Astrocyte (in vitro differentiated cells and primary cell): ENCODE measurements at regions not wholly inside any gene's neighbourhood (a gene's known extent, or its start where the extent isn't known, plus 50 kb on each side); places are given as distances from the start of the nearest gene placed in this dataset.

Experiments
- DNase-seq: peaks from one replicate; pipeline ENCODE4 v3.0.0-alpha.2; 2010; ENCODE audit warnings: low read depth
- FAIRE-seq: peaks from 2 replicates; lab custom pipeline; 2011; peaks lifted over from hg19 to GRCh38; lab: Jason Lieb, UNC
- H2AFZ ChIP-seq: 2 replicates; pipeline ENCODE4 v1.6.0; 2012; ENCODE audit warnings: low read depth, low read length, inconsistent platforms
- H3K27ac ChIP-seq: 2 replicates; pipeline ENCODE4 v1.5.1; 2011; ENCODE audit warnings: low read depth, low read length, inconsistent platforms
- H3K27me3 ChIP-seq: 2 replicates; pipeline ENCODE4 v1.6.0; 2011; ENCODE audit warnings: low read length, inconsistent platforms; ENCODE audit not compliant: insufficient read depth
- H3K36me3 ChIP-seq: 2 replicates; pipeline ENCODE4 v1.5.1; 2011; ENCODE audit warnings: low read length, inconsistent platforms; ENCODE audit not compliant: insufficient read depth
- H3K4me1 ChIP-seq: 2 replicates; pipeline ENCODE4 v1.5.1; 2011; ENCODE audit warnings: low read length, inconsistent platforms; ENCODE audit not compliant: insufficient read depth
- H3K4me2 ChIP-seq: 2 replicates; pipeline ENCODE4 v1.6.0; 2012; ENCODE audit warnings: low read length, inconsistent platforms
- H3K4me3 ChIP-seq: 2 replicates; pipeline ENCODE4 v1.5.1; 2011; ENCODE audit warnings: low read depth, mild to moderate bottlenecking, low read length, inconsistent platforms; ENCODE audit not compliant: insufficient read depth
- H3K79me2 ChIP-seq: 2 replicates; pipeline ENCODE4 v1.6.0; 2012; ENCODE audit warnings: mild to moderate bottlenecking, low read length, inconsistent platforms; ENCODE audit not compliant: insufficient read depth
- H3K9ac ChIP-seq: 2 replicates; pipeline ENCODE4 v1.6.0; 2012; ENCODE audit warnings: mild to moderate bottlenecking, low read length, inconsistent platforms
- H3K9me3 ChIP-seq: 2 replicates; pipeline ENCODE4 v1.5.1; 2012; ENCODE audit warnings: low read depth, mild to moderate bottlenecking, low read length, inconsistent platforms; ENCODE audit not compliant: insufficient read depth
- H4K20me1 ChIP-seq: 2 replicates; pipeline ENCODE4 v1.6.0; 2012; ENCODE audit warnings: low read length, inconsistent platforms; ENCODE audit not compliant: insufficient read depth
- H3K27ac Mint-ChIP-seq: one replicate; pipeline ENCODE4 v1.8.0; 2021; ENCODE audit warnings: mild to moderate bottlenecking, mixed read lengths; ENCODE audit not compliant: unreplicated experiment
- H3K27me3 Mint-ChIP-seq: one replicate; pipeline ENCODE4 v1.8.0; 2021; ENCODE audit warnings: low read depth, mixed read lengths; ENCODE audit not compliant: unreplicated experiment
- H3K36me3 Mint-ChIP-seq: one replicate; pipeline ENCODE4 v1.8.0; 2021; ENCODE audit warnings: low read depth, mixed read lengths; ENCODE audit not compliant: unreplicated experiment
- H3K4me1 Mint-ChIP-seq: one replicate; pipeline ENCODE4 v1.8.0; 2021; ENCODE audit warnings: low read depth, mixed read lengths; ENCODE audit not compliant: unreplicated experiment
- H3K4me3 Mint-ChIP-seq: one replicate; pipeline ENCODE4 v1.8.0; 2021; ENCODE audit warnings: mild to moderate bottlenecking, moderate library complexity, mixed read lengths; ENCODE audit not compliant: unreplicated experiment
- H3K9me3 Mint-ChIP-seq: one replicate; pipeline ENCODE4 v1.8.0; 2021; ENCODE audit warnings: mild to moderate bottlenecking, mixed read lengths; ENCODE audit not compliant: unreplicated experiment
- CTCF ChIP-seq: IDR thresholded peaks from 2 replicates; pipeline ENCODE4 v1.5.1; 2011; ENCODE audit warnings: low read depth, mild to moderate bottlenecking, inconsistent platforms, low read length, moderate library complexity; ENCODE audit not compliant: insufficient read depth
- EZH2 ChIP-seq: IDR thresholded peaks from 2 replicates; pipeline ENCODE4 v1.6.1; 2012; ENCODE audit warnings: mild to moderate bottlenecking, low read length, inconsistent platforms; ENCODE audit not compliant: insufficient read depth

- H3K9ac ChIP-seq = no peak overlapping the region
- FAIRE-seq = no peak
- peaks cover 4% of the 10 kb centered on the region for H3K36me3 Mint-ChIP-seq
- H3K4me2 ChIP-seq = no peak overlapping the region
- no peak overlapping the region for H2AFZ ChIP-seq
- H3K27ac Mint-ChIP-seq = no peak overlapping the region
- no peaks in the 10 kb centered on the region for H3K36me3 ChIP-seq
- peaks cover 28% of the 10 kb centered on the region for H3K4me1 Mint-ChIP-seq
- no peak overlapping the region for H3K4me3 Mint-ChIP-seq
- no peaks in the 10 kb centered on the region for H4K20me1 ChIP-seq
- no peaks in the 10 kb centered on the region for H3K9me3 ChIP-seq
- H3K9me3 Mint-ChIP-seq = peaks cover 9% of the 10 kb centered on the region
- TF ChIP-seq CTCF (no peak), EZH2 (no peak)
- H3K27me3 ChIP-seq = no peaks in the 10 kb centered on the region
- H3K4me3 ChIP-seq = no peak overlapping the region
- no peaks in the 10 kb centered on the region for H3K79me2 ChIP-seq
- DNase-seq = no peak
- H3K27ac ChIP-seq = no peak overlapping the region
- peaks cover 10% of the 10 kb centered on the region for H3K27me3 Mint-ChIP-seq
- peaks cover 23% of the 10 kb centered on the region for H3K4me1 ChIP-seq
Measured at GRCh38 chr10:78258323-78259030, 224.8 kb downstream of the RPS24 start.

- TF ChIP-seq CTCF = no peak
- no peak for TF ChIP-seq EZH2
- Histone ChIP-seq H2AFZ (no peak overlapping the region), H3K36me3 (no peaks in the 10 kb centered on the region), H3K79me2 (no peaks in the 10 kb centered on the region), H4K20me1 (no peaks in the 10 kb centered on the region), H3K9ac (no peak overlapping the region), H3K4me2 (no peak overlapping the region), H3K4me1 (peaks cover 29% of the 10 kb centered on the region), H3K27ac (no peak overlapping the region), H3K27me3 (no peaks in the 10 kb centered on the region), H3K9me3 (no peaks in the 10 kb centered on the region), H3K4me3 (no peak overlapping the region)
- peaks cover 31% of the 10 kb centered on the region for H3K4me1 Mint-ChIP-seq
- H3K4me3 Mint-ChIP-seq = no peak overlapping the region
- DNase-seq (no peak), FAIRE-seq (no peak)
- H3K9me3 Mint-ChIP-seq = peaks cover 9% of the 10 kb centered on the region
- no peak overlapping the region for H3K27ac Mint-ChIP-seq
- peaks cover 4% of the 10 kb centered on the region for H3K36me3 Mint-ChIP-seq
- peaks cover 10% of the 10 kb centered on the region for H3K27me3 Mint-ChIP-seq
Measured at GRCh38 chr10:78259391-78259790, 225.7 kb downstream of the RPS24 start.

GRCh38 chr10:78260141-78260540, 226.5 kb downstream of the RPS24 start:
- Histone ChIP-seq H4K20me1 (no peaks in the 10 kb centered on the region), H3K4me1 (peaks cover 29% of the 10 kb centered on the region), H3K27me3 (no peaks in the 10 kb centered on the region), H3K4me2 (no peak overlapping the region), H3K4me3 (no peak overlapping the region), H3K27ac (no peak overlapping the region), H3K36me3 (no peaks in the 10 kb centered on the region), H3K79me2 (no peaks in the 10 kb centered on the region), H2AFZ (no peak overlapping the region), H3K9ac (no peak overlapping the region), H3K9me3 (no peaks in the 10 kb centered on the region)
- no peak overlapping the region for H3K4me3 Mint-ChIP-seq
- H3K4me1 Mint-ChIP-seq = peaks cover 27% of the 10 kb centered on the region
- no peak for TF ChIP-seq EZH2
- TF ChIP-seq CTCF = no peak
- DNase-seq = no peak
- H3K27me3 Mint-ChIP-seq = peaks cover 13% of the 10 kb centered on the region
- H3K36me3 Mint-ChIP-seq = peaks cover 4% of the 10 kb centered on the region
- FAIRE-seq = no peak
- no peak overlapping the region for H3K27ac Mint-ChIP-seq
- peaks cover 6% of the 10 kb centered on the region for H3K9me3 Mint-ChIP-seq
